GM18511 (cell line): ENCODE measurements at regions not wholly inside any gene's neighbourhood (a gene's known extent, or its start where the extent isn't known, plus 50 kb on each side); places are given as distances from the start of the nearest gene placed in this dataset.

ENCODE experiments used
- ATAC-seq: cut with Tn5 transposase; IDR thresholded peaks from one replicate; pipeline ENCODE4 v1.9.1; 2021; ENCODE audit warnings: mild to moderate bottlenecking, moderate library complexity; ENCODE audit not compliant: unreplicated experiment

DNA sequence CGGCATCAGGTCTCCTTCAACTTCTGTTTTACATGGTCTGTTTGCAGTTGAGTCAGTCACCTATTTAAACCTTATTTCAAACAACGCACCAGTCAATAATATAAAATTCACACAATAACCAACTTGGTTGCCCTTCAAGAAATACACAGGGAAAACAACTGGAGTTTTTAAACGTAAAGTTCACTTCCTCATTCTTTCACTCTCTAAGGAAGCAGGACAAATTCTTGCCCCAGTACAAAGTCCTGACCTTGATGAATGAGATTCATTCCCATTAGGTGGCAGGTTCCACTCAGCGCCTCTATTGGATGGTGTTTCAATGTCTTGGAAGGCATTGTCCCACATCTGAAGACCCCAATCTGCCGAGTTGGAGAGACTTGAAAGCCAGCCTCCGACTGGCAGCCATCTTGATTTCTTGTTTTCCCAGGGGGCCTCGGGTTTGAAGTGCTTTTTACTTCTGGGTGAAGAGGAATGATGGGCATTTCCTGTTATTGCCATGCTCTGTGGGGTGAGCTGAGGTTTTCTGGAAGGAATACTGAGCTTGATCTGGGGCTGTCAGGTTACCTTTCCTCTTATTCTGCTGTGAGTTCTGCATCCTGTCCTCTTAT is 105.0 kb downstream of the ACER2 start:
- no peak for ATAC-seq

DNA sequence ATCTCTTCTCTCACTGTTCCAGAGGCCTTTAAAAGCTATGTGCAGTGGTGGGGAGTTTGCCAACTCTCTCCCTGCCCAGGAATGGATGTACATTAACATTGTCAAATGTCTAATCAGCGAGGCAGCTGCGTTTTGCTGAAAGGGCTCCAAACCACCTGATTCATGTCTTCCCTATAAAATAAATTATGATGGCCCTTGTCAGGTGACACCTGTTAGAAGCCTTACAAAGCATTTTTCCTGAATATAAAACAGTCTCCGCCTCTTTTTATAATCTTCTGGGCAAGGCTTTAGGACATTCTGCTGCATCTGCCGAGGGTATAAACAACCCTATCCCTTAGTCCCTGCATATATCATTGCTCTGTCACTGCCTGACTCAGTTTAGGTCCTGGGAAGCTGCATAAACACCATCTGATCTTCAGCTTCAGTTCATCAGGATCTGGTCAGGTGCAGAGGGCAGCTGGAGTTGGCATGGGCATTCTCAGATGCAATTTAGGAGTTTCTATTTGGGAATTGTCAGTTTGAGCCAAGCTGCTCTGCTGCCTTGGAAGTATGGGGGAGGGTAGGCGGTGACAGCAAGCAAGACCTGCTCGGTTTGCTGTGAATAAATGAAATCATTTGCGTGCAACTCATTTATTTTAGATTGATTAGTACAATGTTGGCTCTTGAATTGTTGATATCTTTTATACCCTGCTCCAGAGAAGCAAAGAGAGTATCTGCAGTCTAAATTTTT is 103.5 kb downstream of the ACER2 start:
- ATAC-seq = no peak

DNA sequence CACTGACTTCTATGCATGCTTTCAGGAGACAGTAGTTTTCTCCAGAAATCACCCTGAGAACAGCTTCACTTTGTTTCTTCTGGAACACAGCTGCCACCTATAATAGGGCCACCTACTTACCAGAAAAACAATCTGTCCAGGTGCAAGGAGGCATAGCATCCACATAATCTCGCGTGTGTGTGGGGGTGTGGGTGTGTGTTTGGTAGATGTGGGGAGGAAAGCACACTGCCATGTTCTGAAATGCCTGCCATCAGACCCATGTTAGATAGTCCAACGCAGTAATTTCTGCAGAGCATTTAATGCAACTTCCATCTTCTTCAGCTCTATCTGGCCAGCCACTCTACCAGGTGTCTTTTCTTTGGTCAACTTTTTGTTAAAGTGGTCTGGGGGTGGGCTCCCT is 102.9 kb downstream of the ACER2 start:
- ATAC-seq = no peak

DNA sequence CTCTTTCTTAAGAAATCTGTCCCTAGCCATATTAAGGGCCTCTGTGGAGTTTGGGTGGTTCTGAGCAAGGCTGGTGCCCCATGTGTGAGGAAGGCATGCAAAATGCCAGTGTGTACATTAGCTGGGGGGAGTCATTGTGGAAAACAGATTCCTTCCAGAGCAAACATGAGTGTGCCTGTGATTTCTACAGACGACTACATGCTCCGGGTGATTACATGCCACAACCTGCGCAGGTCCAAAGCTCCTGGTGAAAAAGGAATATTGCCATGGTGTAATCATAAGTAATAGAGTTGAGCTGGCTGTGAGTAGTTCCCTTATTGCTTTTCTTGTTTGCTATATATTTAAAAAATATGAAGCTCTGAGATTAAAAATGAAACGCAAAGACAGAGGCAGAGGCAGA is 102.1 kb downstream of the ACER2 start:
- ATAC-seq = no peak
